NCI-H1436 treated with DMSO at 0.1 percent for 48 hours (cell line): ENCODE measurements at regions not wholly inside any gene's neighbourhood (a gene's known extent, or its start where the extent isn't known, plus 50 kb on each side); places are given as distances from the start of the nearest gene placed in this dataset.
"Not testable (repeated sequence)": the region's sequence is repeated elsewhere in the genome, so short reads cannot be mapped to it uniquely, and the experiment has no call there.

ENCODE experiments used
- DNase-seq: peaks from one replicate; lab custom pipeline; 2025; lab: John Stamatoyannopoulos, UW

GRCh38 chr22:49721211-49721763 is 106.4 kb downstream of the BRD1 start:
- no peak for DNase-seq

- DNase-seq = no peak
Observed at GRCh38 chr22:49720279-49720959, 107.3 kb downstream of the BRD1 start.

GRCh38 chr22:49719046-49719445 is 108.6 kb downstream of the BRD1 start:
- DNase-seq = no peak

GRCh38 chr22:49718396-49718795 is 109.3 kb downstream of the BRD1 start:
- no peak for DNase-seq

GRCh38 chr22:49717322-49717919 is 110.3 kb downstream of the BRD1 start:
- DNase-seq = no peak

- DNase-seq = no peak
Observed at GRCh38 chr22:49716441-49716840, 111.2 kb downstream of the BRD1 start.

GRCh38 chr22:49715450-49715849 is 112.2 kb downstream of the BRD1 start:
- no peak for DNase-seq

GRCh38 chr22:49713003-49713402 is 114.7 kb downstream of the BRD1 start:
- DNase-seq = no peak

GRCh38 chr22:49712195-49712791 is 115.4 kb downstream of the BRD1 start:
- no peak for DNase-seq

- no peak for DNase-seq
Observed at GRCh38 chr22:49710746-49711145, 116.9 kb downstream of the BRD1 start.

- DNase-seq = no peak
Observed at GRCh38 chr22:49709464-49709863, 118.2 kb downstream of the BRD1 start.

- DNase-seq = no peak
Observed at GRCh38 chr22:49705972-49706352, 121.7 kb downstream of the BRD1 start.

GRCh38 chr22:49705216-49705971 is 122.3 kb downstream of the BRD1 start:
- no peak for DNase-seq

GRCh38 chr22:49704345-49705215 is 123.1 kb downstream of the BRD1 start:
- no peak for DNase-seq

- DNase-seq = no peak
Observed at GRCh38 chr22:49703990-49704344, 123.7 kb downstream of the BRD1 start.

- DNase-seq = no peak
Observed at GRCh38 chr22:49703505-49703904, 124.2 kb downstream of the BRD1 start.

GRCh38 chr22:49702068-49702397 is 125.6 kb downstream of the BRD1 start:
- no peak for DNase-seq

GRCh38 chr22:49701380-49702067 is 126.1 kb downstream of the BRD1 start:
- no peak for DNase-seq

GRCh38 chr22:49699928-49700498 is 127.7 kb downstream of the BRD1 start:
- no peak for DNase-seq

GRCh38 chr22:49699476-49699875 is 128.2 kb downstream of the BRD1 start:
- no peak for DNase-seq

- not testable (repeated sequence) for DNase-seq
Observed at GRCh38 chr22:49698616-49699015, 129.1 kb downstream of the BRD1 start.
